GM12878 (cell line): ENCODE measurements at regions not wholly inside any gene's neighbourhood (a gene's known extent, or its start where the extent isn't known, plus 50 kb on each side); places are given as distances from the start of the nearest gene placed in this dataset.

Experiments used
- CBX5 ChIP-seq: sonication (generic); IDR thresholded peaks from 2 replicates; pipeline ENCODE4 v1.6.1; 2016; ENCODE audit warnings: low read depth, moderate library complexity, mild to moderate bottlenecking, inconsistent platforms
- CREB1 ChIP-seq: IDR thresholded peaks from 2 replicates; pipeline ENCODE4 v1.6.1; 2012; ENCODE audit warnings: low read depth, mild to moderate bottlenecking, inconsistent platforms
- CTCF ChIP-seq, 3 experiments: IDR thresholded peaks in 2 of 3; conservative IDR thresholded peaks in 1 of 3; 2 replicates each; pipeline ENCODE4 v1.5.1; 2011; ENCODE audit warnings: low read depth in 3 of 3, low read length in 3 of 3, mild to moderate bottlenecking in 3 of 3, control low read depth in 2 of 3, moderate library complexity in 2 of 3, inconsistent platforms in 1 of 3, mixed read lengths in 1 of 3; ENCODE audit not compliant: control insufficient read depth in 2 of 3, insufficient read depth in 1 of 3; ENCODE audit errors: extremely low read depth in 1 of 3
- FOXM1 ChIP-seq: IDR thresholded peaks from 2 replicates; pipeline ENCODE4 v1.6.1; 2012; ENCODE audit warnings: low read depth, mild to moderate bottlenecking, inconsistent platforms, low read length, moderate library complexity
- HDAC2 ChIP-seq: fragments of 200-600 bp; sonication (generic); IDR thresholded peaks from 2 replicates; pipeline ENCODE4 v1.6.1; 2017
- MYC ChIP-seq: IDR thresholded peaks from 2 replicates; pipeline ENCODE4 v1.6.1; 2011; ENCODE audit warnings: mild to moderate bottlenecking, low read length, moderate library complexity, inconsistent platforms; ENCODE audit not compliant: insufficient read depth, insufficient replicate concordance, insufficient read length, severe bottlenecking
- RAD21 ChIP-seq: IDR thresholded peaks from 2 replicates; pipeline ENCODE4 v1.6.1; 2011; ENCODE audit warnings: mild to moderate bottlenecking, low read depth, low read length, moderate library complexity; ENCODE audit not compliant: insufficient read depth
- REST ChIP-seq: IDR thresholded peaks from 2 replicates; pipeline ENCODE4 v1.6.1; 2012; ENCODE audit warnings: mild to moderate bottlenecking, low read depth, low read length
- SMC3 ChIP-seq: IDR thresholded peaks from 2 replicates; pipeline ENCODE4 v1.6.1; 2011; ENCODE audit warnings: low read length, improper control_type of control experiment, borderline replicate concordance
- SP1 ChIP-seq: IDR thresholded peaks from one replicate; pipeline ENCODE4 v1.6.1; 2011; ENCODE audit warnings: low read depth, low read length
- ZNF274 ChIP-seq: IDR thresholded peaks from one replicate; pipeline ENCODE4 v1.8.0; 2011; ENCODE audit not compliant: insufficient read length, insufficient read depth

DNA sequence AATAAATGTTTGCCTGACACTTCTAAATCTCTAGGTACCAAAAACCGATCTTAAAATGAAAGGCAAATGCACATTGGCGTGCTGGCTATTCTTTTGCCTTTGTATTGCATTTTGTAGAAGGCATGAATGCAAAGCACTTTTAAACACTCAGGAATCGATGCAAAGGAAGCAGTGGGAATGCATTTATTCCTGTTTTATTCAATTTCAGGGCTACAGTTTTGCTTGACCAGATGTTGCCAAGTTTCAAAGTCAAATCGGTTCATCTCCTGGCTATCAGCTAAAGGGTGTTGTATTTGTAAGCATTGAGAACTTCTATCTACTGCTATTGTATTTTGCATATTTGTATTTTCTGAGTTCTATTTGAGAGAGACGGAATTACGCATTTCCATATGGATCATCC lies 659.8 kb upstream of the SLC35B3 start:
- no peak for TF ChIP-seq CTCF (IDR thresholded peaks at IDR 0.05 in 2 of 3, conservative IDR thresholded peaks at IDR 0.05 in 1 of 3; ENCODE audit: control insufficient read depth in 2 of 3, extremely low read depth in 1 of 3, insufficient read depth in 1 of 3, low read depth in 3 of 3, low read length in 3 of 3)
- TF ChIP-seq REST, result no peak
- no peak for TF ChIP-seq CBX5
- no peak for TF ChIP-seq MYC
- TF ChIP-seq ZNF274, result no peak
- TF ChIP-seq SMC3, result no peak
- no peak for TF ChIP-seq SP1
- no peak for TF ChIP-seq CREB1
- TF ChIP-seq HDAC2, result no peak
- TF ChIP-seq RAD21, result no peak
- no peak for TF ChIP-seq FOXM1
